K562 (cell line): ENCODE measurements at regions not wholly inside any gene's neighbourhood (a gene's known extent, or its start where the extent isn't known, plus 50 kb on each side); places are given as distances from the start of the nearest gene placed in this dataset.

Experiments
- ATAC-seq: fragments of 200-7000 bp; cut with Tn5 transposase; 3 replicates; pipeline ENCODE4 v1.9.1; 2020; ENCODE audit warnings: moderate library complexity
- BruUV-seq: library from RNA; stranded (reverse); fragments of 400-500 nt; replicated peaks from 2 replicates; lab custom pipeline; 2021; lab: Mats Ljungman, UMichigan
- CTCF ChIA-PET: fragments of 300-600 bp; formaldehyde crosslinking; extraction: SDS; loops from one replicate; lab custom pipeline; 2021; ENCODE audit warnings: low intra/inter-chr PET ratio; lab: Yijun Ruan, JAX
- POLR2A ChIA-PET: fragments of 300-600, 350-650 bp; sonication (Branson Sonifier 250); formaldehyde crosslinking; extraction: SDS; loops from one replicate; lab custom pipeline; 2021; ENCODE audit warnings: antibody characterized with exemption, inconsistent platforms; lab: Yijun Ruan, JAX
- DNase-seq, 4 experiments: peaks; one replicate each; pipeline versions ENCODE4 v3.0.0 to v3.0.0-alpha.2; 2011 to 2018; ENCODE audit warnings: low spot score in 3 of 4, mixed read lengths in 3 of 4; ENCODE audit errors: extremely low read depth in 1 of 4
- FAIRE-seq: peaks from 2 replicates; lab custom pipeline; 2011; peaks lifted over from hg19 to GRCh38; lab: Jason Lieb, UNC
- H2AFZ ChIP-seq: 2 replicates; pipeline ENCODE4 v1.6.0; 2011; ENCODE audit warnings: low read depth, low read length, control low read depth, inconsistent platforms
- H3K27ac ChIP-seq: fragments of 200-600 bp; 3 replicates; pipeline ENCODE4 v1.8.0; 2011; ENCODE audit warnings: low read depth, mild to moderate bottlenecking, control low read depth, inconsistent platforms, low read length, moderate library complexity, mixed read lengths; ENCODE audit errors: extremely low read depth
- H3K27me3 ChIP-seq, 2 experiments: fragments of 300-600 bp in 1 of 2; 2 replicates in 1 of 2; 3 replicates in 1 of 2; pipeline versions ENCODE4 v1.6.0 to v1.8.0; 2011; ENCODE audit warnings: inconsistent platforms in 2 of 2, low read length in 2 of 2, mild to moderate bottlenecking in 1 of 2, mixed read lengths in 1 of 2, moderate library complexity in 1 of 2; ENCODE audit not compliant: control insufficient read depth in 2 of 2, insufficient read depth in 2 of 2
- H3K36me3 ChIP-seq: fragments of 300-600 bp; 3 replicates; pipeline ENCODE4 v1.8.0; 2011; ENCODE audit warnings: mild to moderate bottlenecking, low read length, inconsistent platforms; ENCODE audit not compliant: control insufficient read depth, insufficient read depth
- H3K4me1 ChIP-seq, 2 experiments: fragments of 200-600 bp in 1 of 2; replicated peaks in 1 of 2; 2 replicates in 1 of 2; 3 replicates in 1 of 2; pipeline versions ENCODE4 v1.5.1 to v1.8.0; 2011; ENCODE audit warnings: inconsistent platforms in 2 of 2, low read length in 2 of 2, mild to moderate bottlenecking in 1 of 2, mixed read lengths in 1 of 2, moderate library complexity in 1 of 2; ENCODE audit not compliant: control insufficient read depth in 2 of 2, insufficient read depth in 2 of 2
- H3K4me2 ChIP-seq: 2 replicates; pipeline ENCODE4 v1.6.1; 2011; ENCODE audit warnings: low read length, control low read depth, inconsistent platforms, mixed read lengths; ENCODE audit not compliant: insufficient read depth
- H3K4me3 ChIP-seq: fragments of 200-600 bp; sonication (generic), shearing (Covaris generic); 2 replicates; pipeline ENCODE4 v1.5.1; 2016; ENCODE audit warnings: control low read depth, inconsistent platforms
- H3K79me2 ChIP-seq: fragments of 200-600 bp; 3 replicates; pipeline ENCODE4 v1.8.0; 2011; ENCODE audit warnings: low read length, inconsistent platforms; ENCODE audit not compliant: control insufficient read depth, insufficient read depth
- H3K9ac ChIP-seq, 2 experiments: 2 replicates each; pipeline versions ENCODE4 v1.6.0 to v1.6.1; 2011; ENCODE audit warnings: low read depth in 2 of 2, low read length in 2 of 2, control low read depth in 1 of 2, inconsistent platforms in 1 of 2, mild to moderate bottlenecking in 1 of 2, mixed read lengths in 1 of 2; ENCODE audit not compliant: insufficient read depth in 1 of 2
- H3K9me1 ChIP-seq: one replicate; pipeline ENCODE4 v1.6.0; 2011; ENCODE audit warnings: inconsistent platforms, mild to moderate bottlenecking, low read length, moderate library complexity; ENCODE audit not compliant: control insufficient read depth, insufficient read depth
- H3K9me3 ChIP-seq: replicated peaks from 2 replicates; pipeline ENCODE4 v1.5.1; 2011; ENCODE audit warnings: low read depth, low read length, inconsistent platforms; ENCODE audit not compliant: control insufficient read depth, insufficient read depth
- H4K20me1 ChIP-seq: replicated peaks from 2 replicates; pipeline ENCODE4 v1.6.1; 2011; ENCODE audit warnings: low read length, inconsistent platforms, mixed read lengths; ENCODE audit not compliant: control insufficient read depth, insufficient read depth
- ATF7 ChIP-seq: fragments of 450-650 bp; IDR thresholded peaks from 2 replicates; pipeline ENCODE4 v1.7.1; 2014; ENCODE audit warnings: mild to moderate bottlenecking, moderate library complexity
- C11orf30 ChIP-seq: fragments of 450-650 bp; IDR thresholded peaks from 2 replicates; pipeline ENCODE4 v1.6.1; 2016; ENCODE audit warnings: low read depth, mild to moderate bottlenecking
- FOXJ3 ChIP-seq: sonication (generic); formaldehyde crosslinking; IDR thresholded peaks from 2 replicates; pipeline ENCODE4 v1.4.0; 2020; ENCODE audit warnings: mild to moderate bottlenecking, missing genetic modification reagents
- HDAC3 ChIP-seq: fragments of 450-650 bp; IDR thresholded peaks from 2 replicates; pipeline ENCODE4 v1.6.1; 2018; ENCODE audit warnings: borderline replicate concordance, mild to moderate bottlenecking, moderate library complexity; ENCODE audit not compliant: partially characterized antibody
- HEY1 ChIP-seq: fragments of 250-450 bp; sonication (Bioruptor Pico); IDR thresholded peaks from 2 replicates; pipeline ENCODE4 v1.5.0; 2020; ENCODE audit warnings: mild to moderate bottlenecking, moderate library complexity, borderline replicate concordance
- MCM3 ChIP-seq: fragments of 450-650 bp; IDR thresholded peaks from 2 replicates; pipeline ENCODE4 v1.6.1; 2016
- RBM22 ChIP-seq: fragments of 200-400 bp; formaldehyde crosslinking; IDR thresholded peaks from 2 replicates; pipeline ENCODE4 v1.6.1; 2018; ENCODE audit warnings: low read length, low read depth; ENCODE audit not compliant: poor library complexity, severe bottlenecking
- SOX6 ChIP-seq: fragments of 450-650 bp; IDR thresholded peaks from 2 replicates; pipeline ENCODE4 v1.6.1; 2014; ENCODE audit warnings: mild to moderate bottlenecking
- ZEB2 ChIP-seq: fragments of 450-650 bp; IDR thresholded peaks from 2 replicates; pipeline ENCODE4 v1.6.1; 2016
- ZNF583 ChIP-seq: fragments of 250-450 bp; sonication (Bioruptor Pico); IDR thresholded peaks from 2 replicates; pipeline ENCODE4 v1.4.0; 2020
- ZZZ3 ChIP-seq: fragments of 450-650 bp; IDR thresholded peaks from 2 replicates; pipeline ENCODE4 v1.6.1; 2016; ENCODE audit warnings: antibody characterized with exemption, mild to moderate bottlenecking, moderate library complexity
- WGBS: fragments of 100-300 bp; shearing (Covaris generic); methylation state at CpG from one replicate; pipeline ENCODE4 v1.1.6; 2016; ENCODE audit warnings: low coverage, mixed read lengths; ENCODE audit not compliant: insufficient coverage; ENCODE audit errors: missing lambda C conversion rate; 5-methylcytosine and 5-hydroxymethylcytosine counted together
- in situ Hi-C: fragments of 300-500 bp; cut with MboI; formaldehyde crosslinking; loops from 4 replicates; pipeline ENCODE4 v1.15.0; 2018; ENCODE audit warnings: inconsistent platforms, mixed read lengths
- intact Hi-C: fragments of 100-400 bp; cut with micrococcal nuclease; formaldehyde crosslinking; loops from 2 replicates; pipeline ENCODE4 v1.14.2; 2022
- TF ChIP-seq, protein P1 (sequence below): sonication (generic); formaldehyde crosslinking; IDR thresholded peaks from 2 replicates; pipeline ENCODE4 v1.8.0; 2022; ENCODE audit warnings: mild to moderate bottlenecking, missing genetic modification reagents
- TF ChIP-seq, protein P2 (sequence below), 2 experiments: fragments of 450-650 bp; conservative IDR thresholded peaks; 2 replicates each; pipeline ENCODE4 v1.6.1; 2017; ENCODE audit warnings: mild to moderate bottlenecking in 2 of 2, moderate library complexity in 2 of 2
- TF ChIP-seq, protein P3 (sequence below): fragments of 450-650 bp; IDR thresholded peaks from 2 replicates; pipeline ENCODE4 v1.6.1; 2016; ENCODE audit warnings: low read depth

DNA sequence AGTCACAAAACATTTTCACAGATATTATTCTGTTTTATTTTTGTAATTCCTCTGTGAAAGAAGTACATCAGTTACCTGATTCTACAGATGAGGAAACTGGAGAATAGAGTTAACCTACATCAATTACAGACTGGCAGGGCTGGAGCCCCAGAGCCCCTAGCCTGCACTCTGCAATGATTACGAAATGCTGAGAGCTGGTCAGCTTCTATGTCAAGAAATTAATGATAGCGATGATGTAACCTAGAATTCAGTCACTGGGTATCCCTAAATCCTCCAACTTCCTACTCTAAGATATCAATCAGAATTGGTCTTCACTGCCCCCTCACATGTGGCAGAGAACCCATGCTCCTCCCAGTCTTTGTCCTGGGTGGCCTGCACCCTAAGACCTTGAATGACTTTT lies 273.5 kb upstream of the PLET1 start:
- Histone ChIP-seq H2AFZ (no peak overlapping the region), H3K36me3 (no peaks in the 10 kb centered on the region), H3K79me2 (no peaks in the 10 kb centered on the region), H3K4me1 (no peaks in the 10 kb centered on the region), H3K27me3 (no peaks in the 10 kb centered on the region), H3K4me3 (no peak overlapping the region), H3K9me1 (no peaks in the 10 kb centered on the region), H3K9me3 (no peaks in the 10 kb centered on the region), H3K4me2 (no peak overlapping the region), H4K20me1 (no peaks in the 10 kb centered on the region; the same call in 1 of the 2 replicates), H3K27ac (no peak overlapping the region), H3K9ac (no peak overlapping the region)
- intact Hi-C loops (no loop called here), in situ Hi-C loops (no loop called here)
- no TSS peak for BruUV-seq
- ChIA-PET POLR2A (no interaction called here), CTCF (no interaction called here)
- DNase-seq, result no peak
- FAIRE-seq, result no peak
- WGBS, result 3% methylated on average over 2 of the region's 2 CpGs
- ATAC-seq, result no peak
- no peak for TF ChIP-seq ZNF583 (CRISPR knock-in tag)
- no peak for TF ChIP-seq MCM3
- no peak for TF ChIP-seq C11orf30
- TF ChIP-seq ZZZ3, result no peak
- TF ChIP-seq HEY1 (CRISPR knock-in tag), result no peak
- TF ChIP-seq, protein P1, sequence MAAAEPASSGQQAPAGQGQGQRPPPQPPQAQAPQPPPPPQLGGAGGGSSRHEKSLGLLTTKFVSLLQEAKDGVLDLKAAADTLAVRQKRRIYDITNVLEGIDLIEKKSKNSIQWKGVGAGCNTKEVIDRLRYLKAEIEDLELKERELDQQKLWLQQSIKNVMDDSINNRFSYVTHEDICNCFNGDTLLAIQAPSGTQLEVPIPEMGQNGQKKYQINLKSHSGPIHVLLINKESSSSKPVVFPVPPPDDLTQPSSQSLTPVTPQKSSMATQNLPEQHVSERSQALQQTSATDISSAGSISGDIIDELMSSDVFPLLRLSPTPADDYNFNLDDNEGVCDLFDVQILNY (CRISPR knock-in tag), result no peak
- no peak for TF ChIP-seq SOX6
- TF ChIP-seq RBM22, result no peak
- no peak for TF ChIP-seq HDAC3
- TF ChIP-seq, protein P2, sequence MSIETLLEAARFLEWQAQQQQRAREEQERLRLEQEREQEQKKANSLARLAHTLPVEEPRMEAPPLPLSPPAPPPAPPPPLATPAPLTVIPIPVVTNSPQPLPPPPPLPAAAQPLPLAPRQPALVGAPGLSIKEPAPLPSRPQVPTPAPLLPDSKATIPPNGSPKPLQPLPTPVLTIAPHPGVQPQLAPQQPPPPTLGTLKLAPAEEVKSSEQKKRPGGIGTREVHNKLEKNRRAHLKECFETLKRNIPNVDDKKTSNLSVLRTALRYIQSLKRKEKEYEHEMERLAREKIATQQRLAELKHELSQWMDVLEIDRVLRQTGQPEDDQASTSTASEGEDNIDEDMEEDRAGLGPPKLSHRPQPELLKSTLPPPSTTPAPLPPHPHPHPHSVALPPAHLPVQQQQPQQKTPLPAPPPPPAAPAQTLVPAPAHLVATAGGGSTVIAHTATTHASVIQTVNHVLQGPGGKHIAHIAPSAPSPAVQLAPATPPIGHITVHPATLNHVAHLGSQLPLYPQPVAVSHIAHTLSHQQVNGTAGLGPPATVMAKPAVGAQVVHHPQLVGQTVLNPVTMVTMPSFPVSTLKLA (conservative IDR thresholded peaks at IDR 0.05), result no peak
- TF ChIP-seq ATF7, result no peak
- TF ChIP-seq ZEB2, result no peak
- TF ChIP-seq, protein P3, sequence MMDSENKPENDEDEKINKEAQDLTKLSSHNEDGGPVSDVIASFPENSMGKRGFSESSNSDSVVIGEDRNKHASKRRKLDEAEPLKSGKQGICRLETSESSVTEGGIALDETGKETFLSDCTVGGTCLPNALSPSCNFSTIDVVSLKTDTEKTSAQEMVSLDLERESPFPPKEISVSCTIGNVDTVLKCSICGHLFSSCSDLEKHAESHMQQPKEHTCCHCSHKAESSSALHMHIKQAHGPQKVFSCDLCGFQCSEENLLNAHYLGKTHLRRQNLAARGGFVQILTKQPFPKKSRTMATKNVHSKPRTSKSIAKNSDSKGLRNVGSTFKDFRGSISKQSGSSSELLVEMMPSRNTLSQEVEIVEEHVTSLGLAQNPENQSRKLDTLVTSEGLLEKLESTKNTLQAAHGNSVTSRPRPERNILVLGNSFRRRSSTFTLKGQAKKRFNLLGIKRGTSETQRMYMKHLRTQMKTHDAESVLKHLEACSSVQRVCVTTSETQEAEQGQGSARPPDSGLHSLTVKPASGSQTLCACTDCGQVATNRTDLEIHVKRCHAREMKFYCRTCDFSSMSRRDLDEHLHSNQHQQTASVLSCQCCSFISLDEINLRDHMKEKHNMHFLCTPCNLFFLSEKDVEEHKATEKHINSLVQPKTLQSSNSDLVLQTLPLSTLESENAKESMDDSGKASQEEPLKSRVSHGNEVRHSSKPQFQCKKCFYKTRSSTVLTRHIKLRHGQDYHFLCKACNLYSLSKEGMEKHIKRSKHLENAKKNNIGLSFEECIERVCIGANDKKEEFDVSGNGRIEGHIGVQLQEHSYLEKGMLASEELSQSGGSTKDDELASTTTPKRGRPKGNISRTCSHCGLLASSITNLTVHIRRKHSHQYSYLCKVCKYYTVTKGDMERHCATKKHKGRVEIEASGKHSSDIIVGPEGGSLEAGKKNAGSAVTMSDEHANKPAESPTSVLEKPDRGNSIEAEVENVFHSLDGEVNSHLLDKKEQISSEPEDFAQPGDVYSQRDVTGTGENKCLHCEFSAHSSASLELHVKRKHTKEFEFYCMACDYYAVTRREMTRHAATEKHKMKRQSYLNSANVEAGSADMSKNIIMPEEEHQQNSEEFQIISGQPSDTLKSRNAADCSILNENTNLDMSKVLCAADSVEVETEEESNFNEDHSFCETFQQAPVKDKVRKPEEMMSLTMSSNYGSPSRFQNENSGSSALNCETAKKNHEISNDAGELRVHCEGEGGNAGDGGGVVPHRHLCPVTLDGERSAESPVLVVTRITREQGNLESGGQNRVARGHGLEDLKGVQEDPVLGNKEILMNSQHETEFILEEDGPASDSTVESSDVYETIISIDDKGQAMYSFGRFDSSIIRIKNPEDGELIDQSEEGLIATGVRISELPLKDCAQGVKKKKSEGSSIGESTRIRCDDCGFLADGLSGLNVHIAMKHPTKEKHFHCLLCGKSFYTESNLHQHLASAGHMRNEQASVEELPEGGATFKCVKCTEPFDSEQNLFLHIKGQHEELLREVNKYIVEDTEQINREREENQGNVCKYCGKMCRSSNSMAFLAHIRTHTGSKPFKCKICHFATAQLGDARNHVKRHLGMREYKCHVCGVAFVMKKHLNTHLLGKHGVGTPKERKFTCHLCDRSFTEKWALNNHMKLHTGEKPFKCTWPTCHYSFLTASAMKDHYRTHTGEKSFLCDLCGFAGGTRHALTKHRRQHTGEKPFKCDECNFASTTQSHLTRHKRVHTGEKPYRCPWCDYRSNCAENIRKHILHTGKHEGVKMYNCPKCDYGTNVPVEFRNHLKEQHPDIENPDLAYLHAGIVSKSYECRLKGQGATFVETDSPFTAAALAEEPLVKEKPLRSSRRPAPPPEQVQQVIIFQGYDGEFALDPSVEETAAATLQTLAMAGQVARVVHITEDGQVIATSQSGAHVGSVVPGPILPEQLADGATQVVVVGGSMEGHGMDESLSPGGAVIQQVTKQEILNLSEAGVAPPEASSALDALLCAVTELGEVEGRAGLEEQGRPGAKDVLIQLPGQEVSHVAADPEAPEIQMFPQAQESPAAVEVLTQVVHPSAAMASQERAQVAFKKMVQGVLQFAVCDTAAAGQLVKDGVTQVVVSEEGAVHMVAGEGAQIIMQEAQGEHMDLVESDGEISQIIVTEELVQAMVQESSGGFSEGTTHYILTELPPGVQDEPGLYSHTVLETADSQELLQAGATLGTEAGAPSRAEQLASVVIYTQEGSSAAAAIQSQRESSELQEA, result no peak
- TF ChIP-seq FOXJ3 (CRISPR knock-in tag), result no peak
